H4 (cell line): ENCODE measurements at regions not wholly inside any gene's neighbourhood (a gene's known extent, or its start where the extent isn't known, plus 50 kb on each side); places are given as distances from the start of the nearest gene placed in this dataset.
A peak's percentile ranks its signal among the peaks of the same experiment; 100 is the strongest.

Experiments
- DNase-seq: peaks from one replicate; pipeline ENCODE4 v3.0.0-alpha.2; 2015; ENCODE audit warnings: low spot score

GRCh38 chr11:45597097-45597496 lies 68.3 kb downstream of the CHST1 start:
- no peak for DNase-seq

GRCh38 chr11:45596571-45596970 lies 68.9 kb downstream of the CHST1 start:
- DNase-seq, result no peak

- peak; percentile 29 for DNase-seq
Observed at GRCh38 chr11:45593992-45594391, 71.4 kb downstream of the CHST1 start.

DNA sequence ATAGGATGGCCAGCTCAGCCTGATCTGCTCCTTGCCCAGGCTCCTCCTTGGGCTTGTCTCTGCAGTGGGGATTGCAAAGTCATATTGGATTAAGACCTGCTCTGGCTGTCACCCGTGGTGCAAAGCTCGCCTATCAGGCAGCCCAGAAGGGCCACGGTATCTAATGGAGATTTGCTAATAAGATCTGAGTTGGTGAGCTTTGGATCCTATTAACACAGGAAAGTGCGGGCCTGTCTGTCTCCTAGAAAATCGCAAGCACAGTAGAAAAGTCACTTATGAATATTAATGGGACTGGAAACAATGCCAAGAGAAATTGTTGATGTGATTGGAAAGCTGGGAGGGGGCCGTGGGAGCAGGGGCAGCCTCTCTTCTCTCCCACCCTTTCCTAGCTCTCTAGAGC lies 72.8 kb downstream of the CHST1 start:
- no peak for DNase-seq

- DNase-seq, result peak; percentile 27
Observed at GRCh38 chr11:45590743-45591142, 74.7 kb downstream of the CHST1 start.

DNA sequence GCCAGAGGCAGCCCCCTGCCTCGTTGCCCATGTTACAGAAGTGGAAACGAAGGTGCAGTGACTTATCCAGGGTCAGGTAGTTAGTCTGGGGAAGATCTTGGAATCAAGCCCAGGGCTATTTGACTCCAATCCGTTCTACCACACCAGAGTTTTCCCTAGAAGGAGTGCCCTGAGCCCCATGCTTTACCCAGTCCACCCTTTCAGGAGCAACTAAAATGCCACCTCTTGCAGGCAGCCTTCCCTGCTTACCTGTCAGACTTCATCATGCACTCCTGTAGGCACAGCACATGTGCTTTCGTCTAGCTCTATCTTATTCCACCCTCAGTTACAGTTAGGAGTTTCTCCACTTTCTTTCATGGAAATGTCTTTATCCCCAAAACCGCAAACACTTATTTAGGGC lies 80.2 kb downstream of the CHST1 start:
- DNase-seq, result no peak

- no peak for DNase-seq
Observed at GRCh38 chr11:45583981-45584566, 81.3 kb downstream of the CHST1 start.

DNA sequence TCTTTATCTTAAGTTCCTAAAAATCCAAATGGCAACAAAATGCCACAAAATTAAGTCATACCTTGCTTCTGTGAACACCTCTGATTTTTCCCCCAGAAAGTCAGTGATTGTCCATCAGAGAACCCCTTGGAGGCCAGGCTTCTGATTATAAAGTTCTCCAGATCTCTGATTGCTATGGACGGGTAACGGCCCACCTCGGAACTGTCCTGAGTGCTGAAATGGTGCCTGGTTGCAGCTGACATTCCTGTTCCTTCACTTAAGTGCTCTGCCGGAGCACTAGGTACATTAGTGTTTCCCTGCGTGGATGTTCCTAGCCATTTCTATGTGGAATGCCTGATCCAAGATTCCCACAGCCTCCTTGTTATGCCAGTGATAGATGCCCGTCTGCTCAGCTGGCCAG lies 85.0 kb downstream of the CHST1 start:
- no peak for DNase-seq

DNA sequence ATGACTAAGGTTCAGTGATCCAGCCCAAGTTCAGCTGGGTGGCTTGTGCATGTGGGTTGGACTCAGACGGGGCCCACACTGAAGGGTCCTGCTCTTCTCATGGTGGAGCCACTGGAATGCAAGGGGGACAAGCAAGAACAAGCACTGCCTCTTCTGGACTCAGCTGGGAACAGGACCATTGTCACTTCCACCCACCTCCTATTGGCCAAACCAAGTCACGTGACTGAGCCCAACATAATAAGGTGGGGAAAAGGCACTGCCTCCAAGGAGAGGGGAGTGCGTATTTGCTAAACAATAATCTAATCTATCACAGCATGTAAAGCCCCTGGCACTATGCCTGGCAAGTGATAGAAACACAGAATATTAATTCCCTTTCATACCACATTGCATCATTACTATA lies 87.1 kb downstream of the CHST1 start:
- DNase-seq, result no peak

GRCh38 chr11:45577752-45578151 lies 87.7 kb downstream of the CHST1 start:
- no peak for DNase-seq

DNA sequence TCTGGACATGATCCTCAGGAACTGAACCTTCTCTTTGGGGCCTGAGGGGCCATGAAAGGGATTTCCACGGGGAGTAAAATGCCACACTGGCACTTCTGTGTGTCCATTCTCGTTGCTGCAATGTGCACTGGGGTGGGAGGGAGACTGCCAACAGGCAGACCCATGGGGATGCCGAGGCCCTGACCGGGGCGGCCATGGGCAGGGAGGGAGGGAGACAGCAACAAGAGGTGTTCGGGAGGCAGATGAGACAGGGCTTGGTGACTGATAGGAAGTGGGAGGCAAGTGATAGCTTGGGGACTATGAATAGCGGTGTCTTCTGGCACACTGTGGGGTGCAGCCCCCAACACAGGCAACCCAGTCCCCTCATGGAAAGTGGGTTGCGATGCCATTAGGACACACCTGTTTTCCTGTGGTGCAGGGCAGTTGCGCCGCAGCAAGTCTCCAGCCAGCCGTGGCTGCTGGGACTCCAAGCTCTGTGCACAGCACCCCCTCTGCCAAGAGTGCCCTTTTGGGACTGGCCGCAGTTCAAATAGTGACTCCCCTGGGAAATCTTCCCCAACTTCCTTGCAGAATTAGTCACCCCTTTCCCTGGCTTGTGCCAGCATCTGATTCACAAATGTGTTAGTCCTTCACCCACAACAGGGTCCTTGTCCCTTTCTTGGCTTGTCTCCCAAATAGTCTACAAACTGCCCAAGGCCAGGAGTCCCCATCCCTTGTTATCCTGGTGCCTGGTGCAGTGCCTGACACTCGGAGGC lies 88.8 kb downstream of the CHST1 start:
- DNase-seq, result no peak

GRCh38 chr11:45573728-45574127 lies 91.7 kb downstream of the CHST1 start:
- DNase-seq, result no peak

GRCh38 chr11:45572354-45573123 lies 92.9 kb downstream of the CHST1 start:
- no peak for DNase-seq

DNA sequence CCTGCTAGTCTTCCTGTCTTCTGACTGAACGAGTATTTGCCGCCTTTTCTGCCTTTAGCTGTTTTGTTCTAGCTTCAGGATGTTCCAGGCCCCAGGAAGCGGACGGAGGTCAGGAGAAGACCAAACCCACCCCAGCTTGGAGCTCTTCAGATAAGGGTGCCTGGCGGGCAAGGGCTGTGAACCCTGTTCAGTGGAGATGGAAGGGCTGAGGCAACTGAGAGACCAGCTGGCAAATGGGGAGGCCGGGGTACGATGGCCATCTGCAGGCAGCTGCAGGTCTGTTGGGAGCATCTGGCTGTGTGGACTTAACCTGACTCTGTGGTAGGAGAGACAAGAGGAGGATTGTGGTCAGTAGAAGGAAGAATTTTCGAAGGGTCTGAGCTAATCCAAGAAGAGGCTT lies 95.6 kb downstream of the CHST1 start:
- DNase-seq, result no peak

- DNase-seq, result no peak
Observed at GRCh38 chr11:45568049-45568448, 97.4 kb downstream of the CHST1 start.

DNA sequence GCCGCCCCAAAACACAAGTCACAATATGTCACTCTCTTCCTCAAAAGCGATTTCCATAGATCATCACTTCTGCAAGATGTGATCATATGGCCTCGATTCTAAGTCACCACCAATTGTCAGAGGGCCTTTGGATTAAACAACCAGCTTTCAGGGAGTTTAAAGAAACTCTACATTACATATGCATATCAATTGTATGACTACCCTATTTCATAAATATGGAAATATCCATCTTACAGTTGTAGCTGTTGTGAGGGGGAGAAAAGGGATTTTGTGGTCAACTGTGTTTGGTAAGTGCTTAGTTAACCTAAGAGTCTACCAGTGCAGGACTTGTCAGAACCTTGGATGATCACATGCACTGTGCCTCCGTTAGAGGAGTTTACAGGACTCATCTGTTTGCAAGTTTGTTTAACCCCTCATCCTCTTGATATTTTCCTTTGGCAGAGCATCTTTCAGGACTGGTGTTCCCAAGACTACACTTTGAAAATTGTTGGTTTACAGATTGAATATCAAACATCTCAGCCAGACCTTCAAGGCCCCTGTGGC lies 99.9 kb downstream of the CHST1 start:
- DNase-seq, result no peak

GRCh38 chr11:45563810-45564209 lies 101.6 kb downstream of the CHST1 start:
- no peak for DNase-seq

- DNase-seq, result no peak
Observed at GRCh38 chr11:45563171-45563570, 102.3 kb downstream of the CHST1 start.

GRCh38 chr11:45560913-45561281 lies 104.5 kb downstream of the CHST1 start:
- DNase-seq, result no peak

GRCh38 chr11:45560155-45560912 lies 105.1 kb downstream of the CHST1 start:
- no peak for DNase-seq

DNA sequence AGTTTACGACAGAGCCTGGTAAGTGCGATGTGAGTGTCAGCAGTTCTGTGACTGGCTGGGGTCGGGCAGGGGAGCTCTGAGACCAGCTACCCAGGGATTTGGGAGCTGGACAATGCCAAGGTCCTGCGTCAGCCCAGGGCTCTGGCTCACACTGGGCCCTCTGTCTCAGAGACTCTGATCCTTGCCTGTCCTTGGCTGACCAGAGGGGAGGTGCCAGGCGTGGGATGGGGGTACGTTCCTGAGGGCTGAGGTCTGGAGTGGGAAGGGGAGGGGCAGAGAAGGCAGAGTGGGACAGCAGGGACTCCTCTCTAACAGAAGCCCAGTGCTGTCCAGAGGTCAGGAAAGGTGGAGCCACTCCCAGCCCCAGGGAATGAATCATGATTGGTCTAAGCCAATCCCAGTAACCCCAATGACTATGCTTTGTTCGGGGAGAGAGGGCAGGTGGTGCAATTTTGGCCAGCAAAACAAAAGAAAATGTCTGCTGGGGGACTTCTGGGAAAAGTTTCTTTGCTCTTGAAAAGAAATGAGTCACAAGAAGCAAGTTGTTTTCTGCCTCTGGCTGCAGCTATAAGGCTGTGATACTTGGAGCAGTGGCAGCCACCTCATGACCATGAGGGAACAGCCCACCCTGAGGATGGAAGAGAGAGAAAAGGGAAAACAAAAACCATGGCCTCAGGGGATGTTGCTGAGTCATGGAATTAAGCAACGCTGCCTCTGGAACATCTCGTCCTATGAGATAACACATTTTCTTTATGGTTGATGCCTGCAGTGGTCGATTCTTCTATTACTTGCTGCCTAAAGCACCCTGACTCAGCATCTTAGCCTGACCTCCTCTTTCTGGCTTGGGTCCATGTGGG lies 108.3 kb downstream of the CHST1 start:
- DNase-seq, result peak; percentile 46
